Lower leg skin (tissue), 4 donors: ENCODE measurements at regions not wholly inside any gene's neighbourhood (a gene's known extent, or its start where the extent isn't known, plus 50 kb on each side); places are given as distances from the start of the nearest gene placed in this dataset.

Source experiments
- DNase-seq, 2 donors: peaks; one replicate each; pipeline ENCODE4 v3.0.0-alpha.2; 2019; ENCODE audit warnings: low spot score in 2 of 2
- H3K4me3 ChIP-seq: fragments of 200-600 bp; sonication (generic); 2 replicates; pipeline ENCODE4 v1.5.1; 2017; ENCODE audit warnings: mild to moderate bottlenecking, low read depth; ENCODE audit not compliant: poor library complexity, severe bottlenecking
- POLR2A ChIP-seq, 2 donors: fragments of 450-650 bp; IDR thresholded peaks; one replicate each; pipeline ENCODE4 v1.6.1; 2016 to 2017; ENCODE audit warnings: antibody characterized with exemption in 2 of 2, mild to moderate bottlenecking in 1 of 2, moderate library complexity in 1 of 2
- WGBS, 2 donors: methylation state at CpG; one replicate each; pipeline ENCODE4 v1.1.5; 2018; 5-methylcytosine and 5-hydroxymethylcytosine counted together
- intact Hi-C: fragments of 100-400 bp; cut with DNase I; formaldehyde crosslinking; loops from one replicate; pipeline ENCODE4 v1.15.0; 2023; ENCODE audit warnings: low total_unique reads
- TF ChIP-seq, protein P1 (sequence below), 3 donors: fragments of 450-650 bp; IDR thresholded peaks; one replicate each; pipeline ENCODE4 v1.5.1; 2016; ENCODE audit warnings: antibody characterized with exemption in 3 of 3, mild to moderate bottlenecking in 3 of 3, moderate library complexity in 2 of 3

DNA sequence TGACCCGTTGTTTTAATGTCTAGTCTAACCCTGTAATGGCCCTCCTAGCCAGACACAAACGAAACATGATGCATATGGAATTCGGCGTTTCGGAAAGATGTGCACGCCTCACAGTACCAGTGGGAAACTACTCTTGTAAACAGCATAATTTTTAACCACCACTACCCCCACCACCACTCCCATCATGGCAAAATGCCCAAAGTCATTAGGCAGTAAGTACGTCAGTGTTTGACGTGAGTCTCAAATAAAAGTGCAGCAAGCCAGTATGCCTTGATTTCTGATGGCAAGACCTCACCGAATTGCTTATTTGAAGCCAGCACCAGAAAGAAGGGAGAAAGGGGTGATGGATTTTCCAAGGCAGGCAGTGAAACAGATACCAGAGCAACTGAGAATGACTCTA lies 71.4 kb downstream of the ADRB2 start:
- H3K4me3 ChIP-seq, result no peak overlapping the region
- intact Hi-C loops, result loop anchor here (10.0 kb wide), 1 partner anchor 143 kb away; no protein-coding TSS in a partner anchor
- 81 to 87% methylated on average over 9 of the region's 9 CpGs for WGBS, 2 donors
- no peak for DNase-seq
- no peak for TF ChIP-seq POLR2A (IDR thresholded peaks at IDR 0.05)
- TF ChIP-seq, protein P1, sequence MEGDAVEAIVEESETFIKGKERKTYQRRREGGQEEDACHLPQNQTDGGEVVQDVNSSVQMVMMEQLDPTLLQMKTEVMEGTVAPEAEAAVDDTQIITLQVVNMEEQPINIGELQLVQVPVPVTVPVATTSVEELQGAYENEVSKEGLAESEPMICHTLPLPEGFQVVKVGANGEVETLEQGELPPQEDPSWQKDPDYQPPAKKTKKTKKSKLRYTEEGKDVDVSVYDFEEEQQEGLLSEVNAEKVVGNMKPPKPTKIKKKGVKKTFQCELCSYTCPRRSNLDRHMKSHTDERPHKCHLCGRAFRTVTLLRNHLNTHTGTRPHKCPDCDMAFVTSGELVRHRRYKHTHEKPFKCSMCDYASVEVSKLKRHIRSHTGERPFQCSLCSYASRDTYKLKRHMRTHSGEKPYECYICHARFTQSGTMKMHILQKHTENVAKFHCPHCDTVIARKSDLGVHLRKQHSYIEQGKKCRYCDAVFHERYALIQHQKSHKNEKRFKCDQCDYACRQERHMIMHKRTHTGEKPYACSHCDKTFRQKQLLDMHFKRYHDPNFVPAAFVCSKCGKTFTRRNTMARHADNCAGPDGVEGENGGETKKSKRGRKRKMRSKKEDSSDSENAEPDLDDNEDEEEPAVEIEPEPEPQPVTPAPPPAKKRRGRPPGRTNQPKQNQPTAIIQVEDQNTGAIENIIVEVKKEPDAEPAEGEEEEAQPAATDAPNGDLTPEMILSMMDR (IDR thresholded peaks at IDR 0.05), result no peak

DNA sequence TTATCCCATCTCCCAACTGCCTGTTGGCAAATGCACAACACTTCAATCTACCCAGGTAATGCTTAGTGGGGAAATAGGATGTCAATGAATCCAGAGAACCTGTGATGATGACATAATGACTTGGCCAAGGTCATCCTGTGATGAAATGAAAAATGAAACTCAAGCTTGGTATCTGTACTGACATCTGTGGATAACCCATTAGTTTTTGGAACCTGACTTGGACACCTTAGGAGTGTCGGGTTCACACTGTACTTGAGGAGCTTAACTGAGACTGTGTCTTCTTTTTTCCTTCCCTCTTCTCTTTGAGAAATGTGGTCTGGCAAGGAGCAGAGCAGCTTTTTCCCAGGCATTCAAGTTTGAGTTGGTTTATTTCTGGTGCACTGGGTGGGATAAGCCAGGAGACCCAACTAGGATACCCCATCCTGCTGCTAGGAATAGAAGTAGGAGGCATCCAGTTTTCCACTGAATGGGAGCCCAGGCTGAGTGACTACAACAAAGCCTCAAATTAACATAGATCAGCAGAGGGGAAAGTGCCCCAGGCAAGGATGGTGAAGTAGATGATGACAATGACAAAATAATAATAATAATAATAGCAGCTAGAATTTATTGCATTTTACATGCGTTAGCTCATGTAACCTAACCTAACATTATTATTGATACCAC lies 72.1 kb downstream of the ADRB2 start:
- intact Hi-C loops, result loop anchor here (10.0 kb wide), 1 partner anchor 144 kb away; no protein-coding TSS in a partner anchor
- TF ChIP-seq, protein P1 (IDR thresholded peaks at IDR 0.05), result no peak
- TF ChIP-seq POLR2A (IDR thresholded peaks at IDR 0.05), result no peak
- H3K4me3 ChIP-seq, result no peak overlapping the region
- no peak for DNase-seq
- WGBS, 2 donors, result 77 to 79% methylated on average over 2 of the region's 2 CpGs

GRCh38 chr5:148899993-148900392 lies 73.6 kb downstream of the ADRB2 start:
- no peak for DNase-seq
- no peak for TF ChIP-seq POLR2A (IDR thresholded peaks at IDR 0.05)
- TF ChIP-seq, protein P1 (IDR thresholded peaks at IDR 0.05), result no peak
- intact Hi-C loops, result loop anchor here (10.0 kb wide), 1 partner anchor 145 kb away; no protein-coding TSS in a partner anchor
- 55 to 62% methylated on average over 3 of the region's 3 CpGs for WGBS, 2 donors
- no peak overlapping the region for H3K4me3 ChIP-seq

GRCh38 chr5:148902478-148902877 lies 76.1 kb downstream of the ADRB2 start:
- TF ChIP-seq POLR2A (IDR thresholded peaks at IDR 0.05), result no peak
- TF ChIP-seq, protein P1 (IDR thresholded peaks at IDR 0.05), result no peak
- intact Hi-C loops, result no loop called here
- 66 to 67% methylated on average over 2 of the region's 2 CpGs for WGBS, 2 donors
- H3K4me3 ChIP-seq, result no peak overlapping the region
- no peak for DNase-seq

DNA sequence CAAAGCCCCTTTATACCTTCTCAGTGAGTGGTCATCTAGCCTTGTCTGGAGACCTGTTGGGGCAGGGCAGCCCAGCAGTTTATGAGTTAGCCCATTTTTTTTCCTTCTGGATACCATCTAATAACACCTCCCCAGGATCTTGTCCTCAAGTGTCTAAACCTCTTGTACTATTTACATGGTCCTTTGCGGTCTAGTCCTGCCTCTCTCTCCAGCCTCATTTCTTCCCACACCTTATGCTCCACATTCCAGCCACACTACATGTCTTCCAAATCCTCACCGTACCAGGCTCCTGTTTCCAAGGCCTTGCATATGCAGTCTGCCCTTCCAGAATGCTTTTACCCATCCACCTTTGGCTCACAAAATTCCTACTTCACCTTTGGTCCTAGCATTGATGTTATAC lies 77.2 kb downstream of the ADRB2 start:
- intact Hi-C loops, result no loop called here

More for the DNA sequence above, 77.2 kb downstream of the ADRB2 start:
- DNase-seq, result no peak
- 76 to 97% methylated on average over 2 of the region's 2 CpGs for WGBS, 2 donors
- no peak overlapping the region for H3K4me3 ChIP-seq
- TF ChIP-seq, protein P1 (IDR thresholded peaks at IDR 0.05), result no peak
- TF ChIP-seq POLR2A (IDR thresholded peaks at IDR 0.05), result no peak
